ENCODE measurements at regions not wholly inside any gene's neighbourhood (a gene's known extent, or its start where the extent isn't known, plus 50 kb on each side); places are given as distances from the start of the nearest gene placed in this dataset.
"Not testable (repeated sequence)": the region's sequence is repeated elsewhere in the genome, so short reads cannot be mapped to it uniquely, and the experiment has no call there.

DNA sequence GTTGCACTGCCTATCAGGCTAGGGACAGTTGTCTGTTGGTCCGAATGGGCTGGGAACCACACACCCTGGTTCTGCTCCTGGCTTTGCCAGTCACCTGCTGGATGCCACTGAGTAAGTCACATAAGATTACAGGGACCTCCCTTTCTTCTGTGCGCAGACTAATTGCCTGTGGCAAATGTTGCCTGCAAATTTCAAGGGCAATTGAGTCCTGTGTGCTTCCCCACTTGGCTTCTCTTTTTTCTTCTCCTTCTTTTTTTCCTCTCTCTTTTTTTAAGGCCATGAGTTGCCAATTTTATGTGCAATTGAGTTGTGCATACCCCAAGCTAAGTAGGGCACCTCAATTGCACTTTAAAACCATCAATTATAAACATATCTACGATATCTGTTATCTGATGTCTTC is 963.4 kb downstream of the MCTP2 start:
- Mint-ChIP-seq H3K27ac (no peak overlapping the region), H3K27me3 (ENCODE audit: low read depth in 3 of 3) (peaks cover 0 to 6% (median 6%) of the 10 kb centered on the region in 3 donors), H3K36me3 (no peaks in the 10 kb centered on the region), H3K9me3 (peaks cover 0 to 4% (median 0%) of the 10 kb centered on the region in 6 donors), H3K4me1 (no peaks in the 10 kb centered on the region), H3K4me3 (no peak overlapping the region)
- DNase-seq, result no peak

DNA sequence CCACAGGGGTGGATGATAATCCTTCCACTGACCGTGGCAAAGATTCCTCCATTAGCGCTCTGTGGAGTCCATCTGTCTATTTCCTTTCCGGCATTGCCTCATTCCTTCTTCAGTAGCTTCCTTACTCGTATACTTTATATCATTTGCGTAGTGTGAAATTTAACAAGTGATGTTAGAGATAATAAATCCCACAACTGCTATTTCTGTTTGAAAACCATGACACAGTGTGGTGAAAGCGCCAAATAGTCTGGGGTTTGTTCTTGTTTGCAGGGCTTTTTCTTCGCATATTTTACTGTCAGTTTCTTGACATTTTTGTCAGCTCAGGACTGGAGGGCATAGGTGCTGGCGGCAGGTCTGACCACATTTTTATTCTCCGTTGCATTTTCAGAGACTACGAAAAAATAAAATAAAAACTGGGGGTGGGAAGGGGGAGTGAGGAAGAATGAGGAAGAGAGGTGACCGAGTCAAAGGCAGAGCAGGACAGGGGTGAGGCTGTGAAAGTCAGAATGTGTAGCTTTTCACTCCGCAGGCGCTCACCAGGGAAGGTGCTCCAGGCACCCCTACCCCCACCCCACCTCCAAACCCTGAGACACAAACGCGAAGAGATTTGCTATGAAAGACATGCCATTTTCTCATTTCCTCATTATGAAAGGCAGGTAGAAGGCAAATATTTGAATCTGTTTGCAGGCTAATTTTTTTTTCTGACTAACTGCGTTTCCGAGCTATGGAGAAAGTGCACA is 965.0 kb downstream of the MCTP2 start:
- no peak for DNase-seq
- no peak overlapping the region for H3K27ac Mint-ChIP-seq
- H3K36me3 Mint-ChIP-seq, result no peaks in the 10 kb centered on the region
- peaks cover 0 to 4% (median 3%) of the 10 kb centered on the region in 3 donors for H3K27me3 Mint-ChIP-seq (ENCODE audit: low read depth in 3 of 3)
- H3K4me3 Mint-ChIP-seq, result no peak overlapping the region
- H3K9me3 Mint-ChIP-seq, result peaks cover 0 to 11% (median 5%) of the 10 kb centered on the region in 6 donors
- no peaks in the 10 kb centered on the region for H3K4me1 Mint-ChIP-seq

DNA sequence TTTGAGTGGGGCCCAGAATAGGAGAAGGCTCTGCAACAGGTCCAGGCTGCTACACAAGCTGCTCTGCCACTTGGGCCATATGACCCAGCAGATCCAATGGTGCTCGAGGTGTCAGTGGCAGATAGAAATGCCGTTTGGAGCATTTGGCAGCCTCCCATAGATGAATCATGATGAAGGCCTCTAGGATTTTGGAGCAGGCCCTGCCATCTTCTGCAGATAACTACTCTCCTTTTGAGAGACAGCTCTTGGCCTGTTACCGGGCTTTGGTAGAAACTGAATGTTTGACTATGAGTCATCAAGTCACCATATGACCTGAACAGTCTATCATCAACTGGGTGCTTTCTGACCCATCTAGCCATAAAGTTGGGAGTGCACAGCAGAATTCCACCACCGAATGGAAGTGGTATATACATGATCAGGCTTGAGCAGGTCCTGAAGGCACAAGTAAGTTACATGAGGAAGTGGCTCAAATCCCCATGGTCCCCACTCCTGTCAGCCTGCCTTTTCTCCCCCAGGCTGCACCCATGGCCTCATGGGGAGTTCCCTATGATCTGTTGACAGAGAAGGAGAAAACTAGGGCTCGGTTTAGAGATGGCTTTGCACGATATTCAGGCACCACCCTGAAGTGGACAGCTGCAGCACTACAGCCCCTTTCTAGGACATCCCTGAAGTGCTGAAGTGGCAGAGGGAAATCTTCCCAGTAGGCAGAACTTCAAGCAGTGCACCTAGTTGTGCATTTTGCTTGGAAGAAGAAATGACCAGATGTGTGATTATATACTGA is 971.4 kb downstream of the MCTP2 start:
- Mint-ChIP-seq H3K36me3 (no peaks in the 10 kb centered on the region), H3K9me3 (peaks cover 0 to 25% (median 12%) of the 10 kb centered on the region in 6 donors), H3K4me1 (no peaks in the 10 kb centered on the region), H3K4me3 (no peak overlapping the region), H3K27me3 (ENCODE audit: low read depth in 3 of 3) (peaks cover 0 to 3% (median 0%) of the 10 kb centered on the region in 3 donors), H3K27ac (no peak overlapping the region)
- DNase-seq, result no peak

DNA sequence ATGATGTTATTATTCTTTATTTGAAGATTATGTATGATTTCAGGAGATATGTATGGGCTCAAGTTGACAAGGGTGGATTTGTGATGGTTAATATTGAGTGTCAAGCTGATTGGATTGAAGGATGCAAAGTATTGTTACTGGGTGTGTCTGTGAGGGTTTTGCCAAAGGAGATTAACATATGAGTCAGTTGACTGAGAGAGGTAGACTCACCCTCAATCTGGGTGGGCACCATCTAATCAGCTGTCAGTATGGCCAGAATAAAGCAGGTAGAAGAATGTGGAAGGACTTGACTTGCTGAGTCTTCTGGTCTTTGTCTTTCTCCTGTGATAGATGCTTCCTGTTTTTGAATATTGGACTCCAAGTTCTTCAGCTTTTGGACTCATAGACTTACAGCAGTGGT is 973.7 kb downstream of the MCTP2 start:
- Mint-ChIP-seq H3K27me3 (ENCODE audit: low read depth in 3 of 3) (peaks cover 0 to 3% (median 2%) of the 10 kb centered on the region in 3 donors), H3K36me3 (no peaks in the 10 kb centered on the region), H3K4me3 (no peak overlapping the region), H3K4me1 (no peaks in the 10 kb centered on the region), H3K9me3 (peaks cover 0 to 25% (median 10%) of the 10 kb centered on the region in 6 donors), H3K27ac (no peak overlapping the region)
- no peak for DNase-seq

DNA sequence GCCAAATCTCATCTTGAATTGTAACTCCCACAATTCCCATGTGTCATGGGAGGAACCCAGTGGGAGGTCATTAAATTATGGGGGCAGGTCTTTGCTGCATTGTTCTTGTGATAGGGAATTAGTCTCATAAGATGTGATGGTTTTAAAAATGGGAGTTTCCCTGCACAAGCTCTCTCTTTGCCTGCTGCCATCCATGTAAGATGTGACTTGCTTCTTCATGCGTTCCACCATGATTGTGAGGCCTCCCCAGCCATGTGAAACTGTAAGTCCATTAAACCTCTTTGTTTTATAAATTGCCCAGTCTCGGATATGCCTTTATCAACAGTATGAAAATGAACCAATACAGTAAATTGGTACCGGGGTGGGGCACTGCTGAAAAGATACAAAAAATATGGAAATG is 974.5 kb downstream of the MCTP2 start:
- not testable (repeated sequence) for H3K36me3 Mint-ChIP-seq; H3K4me3 Mint-ChIP-seq; H3K27ac Mint-ChIP-seq; DNase-seq; H3K4me1 Mint-ChIP-seq; H3K27me3 Mint-ChIP-seq (ENCODE audit: low read depth in 3 of 3)
- H3K9me3 Mint-ChIP-seq, result peaks cover 0 to 19% (median 7%) of the 10 kb centered on the region in 6 donors

DNA sequence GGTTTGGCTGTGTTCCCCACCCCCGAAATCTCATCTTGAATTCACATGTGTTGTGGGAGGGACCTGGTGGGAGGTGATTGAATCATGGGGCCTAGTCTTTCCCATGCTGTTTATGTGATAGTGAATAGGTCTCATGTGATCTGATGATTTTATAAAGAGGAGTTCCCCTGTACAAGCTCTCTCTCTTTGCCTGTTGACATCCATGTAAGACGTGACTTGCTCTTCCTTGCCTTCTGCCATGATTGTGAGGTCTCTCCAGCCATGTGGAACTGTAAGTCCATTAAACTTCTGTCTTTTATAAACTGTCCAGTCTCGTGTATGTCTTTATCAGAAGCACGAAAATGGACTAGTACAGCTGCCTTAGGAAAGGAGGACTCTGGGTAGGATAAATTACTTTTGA is 976.7 kb downstream of the MCTP2 start:
- no peaks in the 10 kb centered on the region for H3K4me1 Mint-ChIP-seq
- peaks cover 0 to 3% (median 2%) of the 10 kb centered on the region in 3 donors for H3K27me3 Mint-ChIP-seq (ENCODE audit: low read depth in 3 of 3)
- no peaks in the 10 kb centered on the region for H3K36me3 Mint-ChIP-seq
- DNase-seq, result no peak
- H3K4me3 Mint-ChIP-seq, result no peak overlapping the region
- H3K27ac Mint-ChIP-seq, result no peak overlapping the region
- peaks cover 0 to 10% (median 4%) of the 10 kb centered on the region in 6 donors for H3K9me3 Mint-ChIP-seq

DNA sequence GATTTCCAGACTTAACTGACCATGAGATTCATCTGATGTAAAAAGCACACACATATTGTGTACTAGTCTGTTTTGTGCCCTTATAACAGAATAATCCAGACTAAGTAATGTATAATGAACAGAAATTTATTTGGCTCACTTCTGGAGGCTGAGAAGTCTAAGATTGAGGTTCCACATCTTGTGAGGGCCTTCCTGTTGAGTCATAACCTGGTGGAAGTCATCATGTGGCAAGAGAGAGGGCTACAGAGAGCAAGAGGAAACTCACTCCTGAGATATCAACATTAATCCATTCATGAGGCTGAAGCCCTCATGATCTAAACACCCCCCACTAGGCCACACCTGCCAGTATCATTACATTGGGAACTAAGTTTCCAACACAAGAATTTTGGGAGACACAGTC is 977.6 kb downstream of the MCTP2 start:
- H3K4me3 Mint-ChIP-seq, result no peak overlapping the region
- no peaks in the 10 kb centered on the region for H3K4me1 Mint-ChIP-seq
- no peak overlapping the region for H3K27ac Mint-ChIP-seq
- H3K9me3 Mint-ChIP-seq, result peaks cover 0 to 8% (median 3%) of the 10 kb centered on the region in 6 donors
- no peaks in the 10 kb centered on the region for H3K36me3 Mint-ChIP-seq
- no peak for DNase-seq
- peaks cover 0 to 3% (median 2%) of the 10 kb centered on the region in 3 donors for H3K27me3 Mint-ChIP-seq (ENCODE audit: low read depth in 3 of 3)

DNA sequence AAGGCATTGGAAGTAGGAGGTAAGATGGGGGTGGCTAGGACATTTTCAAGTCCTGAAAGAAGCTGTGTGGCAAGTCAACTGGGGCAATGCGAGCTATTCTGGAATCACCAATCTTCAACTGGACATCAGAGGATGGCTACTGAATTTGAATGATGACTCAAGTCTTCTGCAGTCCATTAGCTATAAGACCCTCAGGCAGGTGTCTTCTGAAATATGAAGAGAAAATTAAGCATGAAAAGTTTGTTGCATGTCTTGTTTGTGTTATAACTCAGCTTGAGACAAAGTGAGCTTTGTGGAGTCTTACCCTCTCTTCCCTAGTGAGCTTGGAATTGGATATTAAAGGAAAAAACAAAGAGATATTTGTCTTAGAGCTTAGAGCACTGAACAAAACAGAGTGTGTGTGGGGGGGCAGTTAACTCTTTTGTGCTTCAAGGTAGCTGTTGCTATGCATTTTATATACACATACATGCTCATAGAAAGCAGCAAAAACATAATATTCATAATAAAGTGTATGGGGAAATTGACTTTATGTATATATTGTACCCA is 979.1 kb downstream of the MCTP2 start:
- H3K27ac Mint-ChIP-seq, result no peak overlapping the region
- H3K9me3 Mint-ChIP-seq, result peaks cover 0 to 8% (median 0%) of the 10 kb centered on the region in 6 donors
- H3K36me3 Mint-ChIP-seq, result no peaks in the 10 kb centered on the region
- peaks cover 0 to 5% (median 2%) of the 10 kb centered on the region in 3 donors for H3K27me3 Mint-ChIP-seq (ENCODE audit: low read depth in 3 of 3)
- no peak for DNase-seq
- H3K4me1 Mint-ChIP-seq, result no peaks in the 10 kb centered on the region
- H3K4me3 Mint-ChIP-seq, result no peak overlapping the region

DNA sequence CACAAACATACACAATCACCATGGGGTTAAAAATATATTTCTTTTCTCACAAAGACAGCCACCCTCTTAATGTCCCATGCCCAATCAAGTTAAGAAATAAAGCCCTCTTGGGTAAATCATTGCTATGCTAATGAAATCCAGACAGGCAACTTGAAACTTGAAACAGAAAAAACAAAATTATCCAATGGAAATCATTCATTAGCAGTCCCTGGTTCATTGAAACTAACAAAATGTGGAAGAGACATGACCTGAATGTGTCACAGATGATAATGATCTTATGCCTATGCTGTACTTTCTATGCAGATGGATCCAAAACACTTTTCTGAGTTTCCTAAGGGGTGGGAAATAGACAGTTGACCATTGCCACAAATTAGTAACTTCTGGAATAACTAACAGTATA is 983.7 kb downstream of the MCTP2 start:
- Mint-ChIP-seq H3K27ac (no peak overlapping the region), H3K36me3 (no peaks in the 10 kb centered on the region), H3K27me3 (ENCODE audit: low read depth in 3 of 3) (peaks cover 0 to 3% (median 2%) of the 10 kb centered on the region in 3 donors), H3K4me1 (no peaks in the 10 kb centered on the region), H3K4me3 (no peak overlapping the region), H3K9me3 (peaks cover 0 to 5% (median 0%) of the 10 kb centered on the region in 6 donors)
- no peak for DNase-seq

DNA sequence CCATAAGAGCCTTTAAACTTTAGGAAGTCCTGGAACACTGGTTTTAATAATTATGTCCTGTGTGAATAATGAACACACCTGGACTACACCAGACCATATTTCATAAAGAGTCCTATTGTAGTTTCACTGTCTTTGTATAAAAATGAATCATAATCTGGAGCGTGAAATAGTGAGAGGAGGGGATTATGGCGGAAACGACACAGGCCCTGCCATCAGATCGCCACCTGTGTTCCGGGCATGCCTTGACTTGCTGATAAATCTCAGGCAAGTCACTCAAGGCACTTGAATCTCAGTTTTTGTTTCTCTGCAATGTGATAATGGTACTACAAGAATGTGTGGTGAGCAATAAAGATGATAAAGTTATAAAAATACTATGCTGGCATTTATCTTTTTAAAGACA is 995.5 kb downstream of the MCTP2 start:
- H3K4me1 Mint-ChIP-seq, result no peaks in the 10 kb centered on the region
- H3K9me3 Mint-ChIP-seq, result peaks cover 6 to 24% (median 9%) of the 10 kb centered on the region in 6 donors
- H3K4me3 Mint-ChIP-seq, result no peak overlapping the region
- no peak overlapping the region for H3K27ac Mint-ChIP-seq
- DNase-seq, result no peak
- H3K27me3 Mint-ChIP-seq (ENCODE audit: low read depth in 3 of 3), result peaks cover 5 to 8% (median 8%) of the 10 kb centered on the region in 3 donors
- H3K36me3 Mint-ChIP-seq, result no peaks in the 10 kb centered on the region

DNA sequence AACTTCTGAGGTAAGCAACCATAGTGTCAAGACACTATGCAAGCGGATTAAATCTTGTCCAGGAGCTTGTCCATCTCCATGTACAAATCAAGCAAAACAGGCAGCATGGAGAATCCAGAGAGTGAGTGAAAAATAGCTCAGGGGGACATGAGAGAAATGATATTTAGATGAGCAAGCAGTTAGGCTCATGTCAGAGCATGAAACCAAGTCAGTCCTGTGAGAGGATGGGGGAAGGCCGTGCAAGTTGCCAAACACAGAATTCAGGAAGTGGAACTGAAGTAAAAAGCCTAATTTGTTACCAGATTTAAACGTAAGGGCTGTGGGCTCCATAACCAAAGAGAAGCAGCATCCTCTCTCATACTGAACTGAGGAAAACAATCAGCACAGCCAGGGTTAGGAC is 995.9 kb downstream of the MCTP2 start:
- H3K36me3 Mint-ChIP-seq, result no peaks in the 10 kb centered on the region
- peaks cover 5 to 8% (median 7%) of the 10 kb centered on the region in 3 donors for H3K27me3 Mint-ChIP-seq (ENCODE audit: low read depth in 3 of 3)
- no peak for DNase-seq
- peaks cover 6 to 24% (median 10%) of the 10 kb centered on the region in 6 donors for H3K9me3 Mint-ChIP-seq
- no peaks in the 10 kb centered on the region for H3K4me1 Mint-ChIP-seq
- H3K27ac Mint-ChIP-seq, result no peak overlapping the region
- no peak overlapping the region for H3K4me3 Mint-ChIP-seq

DNA sequence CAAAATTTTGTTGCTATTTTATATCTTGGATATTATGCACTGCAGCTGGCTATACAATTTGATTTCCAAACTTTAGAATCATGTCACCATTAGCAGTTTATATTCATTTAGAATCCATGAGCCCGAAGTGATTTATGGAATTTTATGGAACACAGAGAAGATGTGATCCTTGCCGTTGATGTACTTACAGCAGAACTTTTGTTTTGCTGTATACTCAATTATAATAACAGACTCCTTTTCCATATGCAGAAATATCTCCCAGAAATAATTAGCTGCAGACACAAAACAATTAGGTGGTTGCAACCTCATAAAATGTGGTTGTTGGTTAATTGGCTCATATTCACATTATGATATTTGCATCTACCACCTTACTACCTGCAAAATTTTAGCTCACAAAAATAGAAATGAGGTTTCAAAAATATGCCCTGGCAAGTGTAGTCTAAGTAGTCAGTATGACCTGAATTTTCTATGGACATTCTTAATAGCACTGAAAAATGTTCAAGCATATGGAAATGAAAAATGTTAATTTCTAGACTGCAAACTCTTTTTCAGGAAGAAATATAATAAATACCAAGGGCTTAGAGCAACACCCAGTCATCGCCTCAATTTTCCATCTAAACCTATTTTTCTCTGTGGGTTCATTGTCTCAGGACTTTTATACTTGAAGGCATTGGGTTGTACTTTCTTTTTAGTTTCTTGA is 997.6 kb downstream of the MCTP2 start:
- H3K36me3 Mint-ChIP-seq, result no peaks in the 10 kb centered on the region
- no peak overlapping the region for H3K4me3 Mint-ChIP-seq
- no peak for DNase-seq
- peaks cover 3 to 9% (median 7%) of the 10 kb centered on the region in 3 donors for H3K27me3 Mint-ChIP-seq (ENCODE audit: low read depth in 3 of 3)
- H3K9me3 Mint-ChIP-seq, result peaks cover 0 to 15% (median 9%) of the 10 kb centered on the region in 6 donors
- no peak overlapping the region for H3K27ac Mint-ChIP-seq
- no peaks in the 10 kb centered on the region for H3K4me1 Mint-ChIP-seq

DNA sequence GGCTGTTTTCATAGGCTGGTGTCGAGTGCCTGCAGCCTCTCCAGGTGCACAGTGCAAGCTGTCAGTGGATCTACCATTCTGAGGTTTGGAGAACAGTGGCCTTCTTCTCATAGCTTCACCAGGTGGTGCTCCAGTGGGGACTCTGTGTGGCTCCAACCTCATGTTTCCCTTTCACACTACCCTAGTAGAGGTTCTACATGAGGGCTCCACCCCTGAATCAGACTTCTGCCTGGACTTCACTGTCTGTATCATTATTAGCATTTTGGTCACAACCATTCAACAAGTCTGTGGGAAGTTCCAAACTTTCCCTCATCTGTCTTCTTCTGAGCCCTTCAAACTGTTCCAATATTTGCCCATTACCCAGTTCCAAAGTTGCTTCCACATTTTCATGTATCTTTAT is 1003.7 kb downstream of the MCTP2 start:
- no peak overlapping the region for H3K4me3 Mint-ChIP-seq
- peaks cover 2 to 28% (median 11%) of the 10 kb centered on the region in 6 donors for H3K9me3 Mint-ChIP-seq
- DNase-seq, result no peak
- H3K4me1 Mint-ChIP-seq, result no peaks in the 10 kb centered on the region
- peaks cover 0 to 8% (median 4%) of the 10 kb centered on the region in 3 donors for H3K27me3 Mint-ChIP-seq (ENCODE audit: low read depth in 3 of 3)
- no peak overlapping the region for H3K27ac Mint-ChIP-seq
- H3K36me3 Mint-ChIP-seq, result no peaks in the 10 kb centered on the region

Data from immature natural killer cell (primary cell).